NCI-H446 (cell line): ENCODE measurements at regions not wholly inside any gene's neighbourhood (a gene's known extent, or its start where the extent isn't known, plus 50 kb on each side); places are given as distances from the start of the nearest gene placed in this dataset.

ENCODE experiments used
- DNase-seq, 2 experiments: peaks; one replicate each; lab custom pipeline; 2025; lab: John Stamatoyannopoulos, UW

- DNase-seq, result no peak
Measured at GRCh38 chr2:155687181-155687580, 645.3 kb downstream of the NR4A2 start.

- no peak for DNase-seq
Measured at GRCh38 chr2:155679647-155680046, 652.9 kb downstream of the NR4A2 start.

GRCh38 chr2:155675920-155676319 is 656.6 kb downstream of the NR4A2 start:
- DNase-seq, result no peak

GRCh38 chr2:155665704-155666103 is 666.8 kb downstream of the NR4A2 start:
- no peak for DNase-seq

- DNase-seq, result no peak
Measured at GRCh38 chr2:155663265-155663664, 669.3 kb downstream of the NR4A2 start.

- no peak for DNase-seq
Measured at GRCh38 chr2:155662224-155662623, 670.3 kb downstream of the NR4A2 start.

GRCh38 chr2:155653176-155653575 is 679.3 kb downstream of the NR4A2 start:
- no peak for DNase-seq

GRCh38 chr2:155651851-155652250 is 680.7 kb downstream of the NR4A2 start:
- DNase-seq, result no peak

GRCh38 chr2:155645791-155646190 is 686.7 kb downstream of the NR4A2 start:
- no peak for DNase-seq

GRCh38 chr2:155643056-155643775 is 689.3 kb downstream of the NR4A2 start:
- no peak for DNase-seq

- DNase-seq, result no peak
Measured at GRCh38 chr2:155633887-155634570, 698.5 kb downstream of the NR4A2 start.

GRCh38 chr2:155633060-155633839 is 699.3 kb downstream of the NR4A2 start:
- DNase-seq, result no peak

GRCh38 chr2:155630760-155631159 is 701.8 kb downstream of the NR4A2 start:
- no peak for DNase-seq

- no peak for DNase-seq
Measured at GRCh38 chr2:155622443-155622842, 710.1 kb downstream of the NR4A2 start.

- DNase-seq, result no peak
Measured at GRCh38 chr2:155600914-155601760, 731.4 kb downstream of the NR4A2 start.

- DNase-seq, result no peak
Measured at GRCh38 chr2:155600296-155600695, 732.2 kb downstream of the NR4A2 start.

- no peak for DNase-seq
Measured at GRCh38 chr2:155599834-155600233, 732.7 kb downstream of the NR4A2 start.

- DNase-seq, result no peak
Measured at GRCh38 chr2:155583674-155584195, 748.8 kb downstream of the NR4A2 start.

- no peak for DNase-seq
Measured at GRCh38 chr2:155574941-155575340, 757.6 kb downstream of the NR4A2 start.

GRCh38 chr2:155547571-155547970 is 785.0 kb downstream of the NR4A2 start:
- DNase-seq, result no peak

GRCh38 chr2:155546721-155547555 is 785.6 kb downstream of the NR4A2 start:
- DNase-seq, result peak; percentile 58 to 77
